Trophoblast cell (in vitro differentiated cells and primary cell): ENCODE measurements at regions not wholly inside any gene's neighbourhood (a gene's known extent, or its start where the extent isn't known, plus 50 kb on each side); places are given as distances from the start of the nearest gene placed in this dataset.

Experiments
- DNase-seq, 2 donors: peaks; one replicate each; pipeline ENCODE4 v3.0.0-alpha.2; 2016
- H2AFZ ChIP-seq: 2 replicates; pipeline ENCODE4 v1.6.1; 2013; ENCODE audit warnings: low read length, moderate library complexity, mild to moderate bottlenecking; ENCODE audit not compliant: insufficient read depth, poor library complexity
- H2AK5ac ChIP-seq: 2 replicates; pipeline ENCODE4 v1.6.1; 2013; ENCODE audit warnings: mild to moderate bottlenecking, low read length
- H2BK120ac ChIP-seq: 2 replicates; pipeline ENCODE4 v1.6.1; 2013; ENCODE audit warnings: low read length, mild to moderate bottlenecking, moderate library complexity; ENCODE audit not compliant: insufficient read depth, poor library complexity
- H2BK12ac ChIP-seq: 2 replicates; pipeline ENCODE4 v1.6.1; 2013; ENCODE audit warnings: mild to moderate bottlenecking, low read length, moderate library complexity
- H2BK5ac ChIP-seq: 2 replicates; pipeline ENCODE4 v1.6.1; 2013; ENCODE audit warnings: low read length, low read depth, moderate library complexity, mild to moderate bottlenecking; ENCODE audit not compliant: poor library complexity
- H3K14ac ChIP-seq: 2 replicates; pipeline ENCODE4 v1.6.1; 2013; ENCODE audit warnings: mild to moderate bottlenecking, low read length
- H3K18ac ChIP-seq: 2 replicates; pipeline ENCODE4 v1.6.1; 2013; ENCODE audit warnings: mild to moderate bottlenecking, low read length
- H3K23ac ChIP-seq: 2 replicates; pipeline ENCODE4 v1.6.1; 2013; ENCODE audit warnings: low read length
- H3K27ac ChIP-seq: 2 replicates; pipeline ENCODE4 v1.5.1; 2013; ENCODE audit warnings: low read depth, mild to moderate bottlenecking, inconsistent platforms, low read length, moderate library complexity
- H3K27me3 ChIP-seq: 2 replicates; pipeline ENCODE4 v1.6.1; 2013; ENCODE audit warnings: inconsistent platforms, mild to moderate bottlenecking, low read length, moderate library complexity; ENCODE audit not compliant: insufficient read depth
- H3K36me3 ChIP-seq, 2 experiments: 1 replicate in 1 of 2; 2 replicates in 1 of 2; pipeline ENCODE4 v1.6.1; 2013; ENCODE audit warnings: low read length in 2 of 2, mild to moderate bottlenecking in 2 of 2, moderate library complexity in 1 of 2; ENCODE audit not compliant: insufficient read depth in 2 of 2, control insufficient read depth in 1 of 2
- H3K4ac ChIP-seq: 2 replicates; pipeline ENCODE4 v1.6.1; 2013; ENCODE audit warnings: low read depth, mild to moderate bottlenecking, low read length, moderate library complexity
- H3K4me1 ChIP-seq, 2 experiments: 1 replicate in 1 of 2; 2 replicates in 1 of 2; pipeline ENCODE4 v1.6.1; 2013; ENCODE audit warnings: low read length in 2 of 2, mild to moderate bottlenecking in 2 of 2, moderate library complexity in 1 of 2; ENCODE audit not compliant: insufficient read depth in 2 of 2, control insufficient read depth in 1 of 2
- H3K4me2 ChIP-seq: 2 replicates; pipeline ENCODE4 v1.6.1; 2013; ENCODE audit warnings: inconsistent platforms, mild to moderate bottlenecking, low read length, moderate library complexity
- H3K4me3 ChIP-seq: 2 replicates; pipeline ENCODE4 v1.5.1; 2013; ENCODE audit warnings: mild to moderate bottlenecking, low read depth, low read length, inconsistent platforms
- H3K79me1 ChIP-seq: one replicate; pipeline ENCODE4 v1.6.1; 2013; ENCODE audit warnings: low read length
- H3K79me2 ChIP-seq: 2 replicates; pipeline ENCODE4 v1.6.1; 2013; ENCODE audit warnings: low read length, mild to moderate bottlenecking; ENCODE audit not compliant: control insufficient read depth, insufficient read depth, poor library complexity
- H3K9ac ChIP-seq: 2 replicates; pipeline ENCODE4 v1.6.1; 2013; ENCODE audit warnings: mild to moderate bottlenecking, low read length
- H3K9me3 ChIP-seq: 2 replicates; pipeline ENCODE4 v1.6.1; 2013; ENCODE audit warnings: low read depth, mild to moderate bottlenecking, control low read depth, inconsistent platforms, low read length; ENCODE audit not compliant: insufficient read depth
- H4K12ac ChIP-seq: 2 replicates; pipeline ENCODE4 v1.6.1; 2013; ENCODE audit warnings: low read depth, mild to moderate bottlenecking, low read length, moderate library complexity
- H4K8ac ChIP-seq: 2 replicates; pipeline ENCODE4 v1.6.1; 2013; ENCODE audit warnings: low read depth, mild to moderate bottlenecking, low read length, moderate library complexity
- H4K91ac ChIP-seq: one replicate; pipeline ENCODE4 v1.6.1; 2013; ENCODE audit warnings: low read depth, mild to moderate bottlenecking, low read length, moderate library complexity
- WGBS: extraction: QIAGEN DNeasy Blood & Tissue Kit; methylation state at CpG from one replicate; pipeline ENCODE4 v1.1.7; 2013; ENCODE audit warnings: missing lambda C conversion rate; ENCODE audit not compliant: insufficient read length, insufficient coverage; ENCODE audit errors: extremely low coverage; 5-methylcytosine and 5-hydroxymethylcytosine counted together

DNA sequence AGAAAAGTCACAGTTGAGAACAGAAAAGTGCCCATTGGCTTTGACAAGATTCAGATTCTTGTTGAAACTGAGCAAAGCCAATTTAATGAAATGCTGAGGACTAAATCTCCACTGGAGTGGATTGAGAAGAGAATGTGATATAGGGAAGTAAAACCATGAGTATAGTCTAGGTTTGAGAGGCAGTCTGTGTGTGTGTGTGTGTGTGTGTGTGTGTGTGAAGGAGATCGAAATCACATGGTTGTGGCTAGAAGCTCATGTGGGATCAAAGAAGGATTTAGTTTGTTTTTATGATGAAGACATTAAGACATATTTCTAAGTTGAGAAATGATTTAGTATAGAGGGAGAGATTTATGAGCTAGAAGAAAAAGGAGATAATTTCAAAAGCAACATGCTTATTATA is 275.7 kb upstream of the DAB2 start:
- no peak overlapping the region for H4K12ac ChIP-seq
- no peak overlapping the region for H2AK5ac ChIP-seq
- H4K91ac ChIP-seq, result no peak overlapping the region
- H3K4me3 ChIP-seq, result no peak overlapping the region
- no peaks in the 10 kb centered on the region for H3K79me1 ChIP-seq
- H2BK5ac ChIP-seq, result no peak overlapping the region
- H2BK12ac ChIP-seq, result no peak overlapping the region
- no peak overlapping the region for H3K4ac ChIP-seq
- no CpG with 5 or more reads among the region's 1 CpG for WGBS
- H3K18ac ChIP-seq, result no peak overlapping the region
- H3K36me3 ChIP-seq, result no peaks in the 10 kb centered on the region
- H3K4me1 ChIP-seq, result no peaks in the 10 kb centered on the region
- no peak overlapping the region for H3K9ac ChIP-seq
- H3K23ac ChIP-seq, result no peak overlapping the region
- no peaks in the 10 kb centered on the region for H3K27me3 ChIP-seq
- no peaks in the 10 kb centered on the region for H3K79me2 ChIP-seq
- no peak overlapping the region for H3K14ac ChIP-seq
- no peak overlapping the region for H4K8ac ChIP-seq
- no peaks in the 10 kb centered on the region for H3K9me3 ChIP-seq
- no peak overlapping the region for H3K27ac ChIP-seq
- H2BK120ac ChIP-seq, result no peak overlapping the region
- DNase-seq, result no peak
- no peak overlapping the region for H3K4me2 ChIP-seq
- H2AFZ ChIP-seq, result no peak overlapping the region

DNA sequence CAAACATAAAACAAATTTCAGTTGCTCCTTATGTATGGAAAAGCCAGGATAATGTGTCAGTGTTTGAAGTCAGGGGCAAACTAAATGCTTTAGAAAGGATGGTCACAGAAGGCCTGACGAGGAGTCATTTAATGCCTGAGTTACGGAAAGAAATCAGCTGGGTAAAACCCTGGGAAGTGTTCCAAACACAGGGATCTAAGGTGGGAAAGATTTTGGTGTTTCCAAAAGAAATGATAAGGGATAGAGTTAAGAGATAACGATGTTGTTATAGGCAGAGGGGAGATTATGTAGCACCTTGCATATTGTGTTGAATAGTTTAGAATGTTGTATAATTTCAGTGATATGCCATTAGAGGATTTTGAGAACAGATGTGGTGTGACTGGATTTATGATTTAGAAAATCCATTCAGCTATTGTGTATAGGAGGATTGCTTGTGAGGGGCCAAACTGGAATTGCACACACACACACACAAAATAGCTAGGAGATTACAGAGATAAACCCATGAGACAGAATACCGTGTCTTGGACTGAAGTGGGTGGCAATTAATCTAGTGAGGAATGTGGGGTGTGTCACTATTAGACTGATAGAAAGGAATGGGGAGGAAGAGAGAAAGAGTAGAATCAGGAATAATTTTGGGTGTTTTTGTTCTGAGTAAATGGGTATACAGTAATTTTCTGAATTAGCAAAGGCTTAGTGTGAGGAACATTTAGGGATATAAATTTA is 274.2 kb upstream of the DAB2 start:
- Histone ChIP-seq H3K36me3 (no peaks in the 10 kb centered on the region), H4K12ac (no peak overlapping the region), H3K27me3 (no peaks in the 10 kb centered on the region), H3K4me2 (no peak overlapping the region), H4K91ac (no peak overlapping the region), H2BK5ac (no peak overlapping the region), H3K4me1 (no peaks in the 10 kb centered on the region), H3K18ac (no peak overlapping the region), H3K79me2 (no peaks in the 10 kb centered on the region), H2BK120ac (no peak overlapping the region), H3K79me1 (no peaks in the 10 kb centered on the region), H2AFZ (no peak overlapping the region), H4K8ac (no peak overlapping the region), H3K9me3 (no peaks in the 10 kb centered on the region), H3K4me3 (no peak overlapping the region), H3K9ac (no peak overlapping the region), H3K14ac (no peak overlapping the region), H2AK5ac (no peak overlapping the region), H2BK12ac (no peak overlapping the region), H3K27ac (no peak overlapping the region), H3K23ac (no peak overlapping the region), H3K4ac (no peak overlapping the region)
- DNase-seq, result no peak
- 100% methylated on average over 1 of the region's 4 CpGs for WGBS

DNA sequence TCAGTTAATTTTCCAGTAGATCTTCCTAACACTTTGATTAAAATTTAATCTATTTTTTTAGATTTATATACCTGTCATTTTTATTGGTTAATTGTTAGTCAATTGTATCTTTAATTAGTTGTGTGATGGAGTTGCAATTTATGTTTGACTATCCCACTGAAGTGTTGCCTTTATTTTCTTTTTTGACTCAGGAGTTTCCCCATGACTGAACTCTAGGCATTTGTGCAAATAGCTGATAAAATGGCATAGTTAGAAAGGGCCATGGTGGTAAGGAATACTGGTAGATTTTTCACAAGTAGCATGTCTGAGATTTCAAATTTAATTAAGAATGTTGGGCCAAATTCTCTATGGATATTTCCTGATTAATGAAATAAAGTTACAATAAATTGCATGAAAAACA is 273.1 kb upstream of the DAB2 start:
- H3K4me3 ChIP-seq, result no peak overlapping the region
- no peak overlapping the region for H4K12ac ChIP-seq
- H4K91ac ChIP-seq, result no peak overlapping the region
- H3K14ac ChIP-seq, result no peak overlapping the region
- H2BK5ac ChIP-seq, result no peak overlapping the region
- H3K79me2 ChIP-seq, result no peaks in the 10 kb centered on the region
- H3K27ac ChIP-seq, result no peak overlapping the region
- H3K36me3 ChIP-seq, result no peaks in the 10 kb centered on the region
- no peaks in the 10 kb centered on the region for H3K27me3 ChIP-seq
- no peak overlapping the region for H4K8ac ChIP-seq
- H3K9me3 ChIP-seq, result no peaks in the 10 kb centered on the region
- H3K18ac ChIP-seq, result no peak overlapping the region
- H3K9ac ChIP-seq, result no peak overlapping the region
- H2AK5ac ChIP-seq, result no peak overlapping the region
- no peak for DNase-seq
- H3K79me1 ChIP-seq, result no peaks in the 10 kb centered on the region
- no peak overlapping the region for H2BK12ac ChIP-seq
- H3K4me2 ChIP-seq, result no peak overlapping the region
- H2AFZ ChIP-seq, result no peak overlapping the region
- no peak overlapping the region for H3K23ac ChIP-seq
- no peaks in the 10 kb centered on the region for H3K4me1 ChIP-seq
- H2BK120ac ChIP-seq, result no peak overlapping the region
- no peak overlapping the region for H3K4ac ChIP-seq

DNA sequence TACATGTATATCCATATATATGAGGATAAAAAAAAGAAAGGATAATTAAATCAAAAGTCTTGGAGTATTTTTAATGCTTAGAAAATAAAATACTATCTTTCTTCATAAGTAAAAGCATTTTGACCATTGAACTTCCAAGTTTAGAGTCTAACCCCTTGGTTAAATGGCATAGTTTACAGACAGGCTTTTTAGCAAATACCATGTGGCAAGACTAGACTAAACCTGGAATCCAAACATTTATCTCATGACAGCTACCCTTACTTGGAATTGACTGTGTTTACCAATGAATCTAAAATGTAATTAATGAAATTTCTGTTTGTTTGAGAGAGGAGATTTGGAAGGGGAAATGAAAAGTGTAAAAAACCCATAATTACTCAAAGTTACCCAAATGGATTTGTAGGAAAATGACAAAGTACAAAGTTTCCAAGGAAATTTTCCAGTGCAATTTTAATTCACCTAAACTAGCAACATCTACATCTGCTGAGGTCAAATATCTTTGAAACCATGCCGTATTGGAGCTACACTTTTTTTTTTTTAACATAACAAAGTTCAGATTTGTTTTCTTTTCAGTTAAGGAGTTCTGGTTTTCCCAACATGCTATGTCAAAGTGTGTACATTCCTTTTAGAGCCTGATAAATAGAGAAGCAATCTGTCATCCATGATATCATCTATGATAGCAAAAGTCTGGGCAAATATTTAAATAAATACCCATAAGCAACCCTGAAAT is 272.1 kb upstream of the DAB2 start:
- no peak overlapping the region for H3K23ac ChIP-seq
- no peaks in the 10 kb centered on the region for H3K79me2 ChIP-seq
- H2AK5ac ChIP-seq, result no peak overlapping the region
- no peaks in the 10 kb centered on the region for H3K36me3 ChIP-seq
- H3K9ac ChIP-seq, result no peak overlapping the region
- WGBS, result no CpG with 5 or more reads among the region's 1 CpG
- H4K12ac ChIP-seq, result no peak overlapping the region
- H4K91ac ChIP-seq, result no peak overlapping the region
- H3K79me1 ChIP-seq, result no peaks in the 10 kb centered on the region
- no peaks in the 10 kb centered on the region for H3K4me1 ChIP-seq
- H3K4me2 ChIP-seq, result no peak overlapping the region
- no peak overlapping the region for H3K18ac ChIP-seq
- no peaks in the 10 kb centered on the region for H3K27me3 ChIP-seq
- H3K14ac ChIP-seq, result no peak overlapping the region
- no peak overlapping the region for H2BK120ac ChIP-seq
- no peak overlapping the region for H3K4ac ChIP-seq
- no peak for DNase-seq
- H2AFZ ChIP-seq, result no peak overlapping the region
- H2BK12ac ChIP-seq, result no peak overlapping the region
- no peaks in the 10 kb centered on the region for H3K9me3 ChIP-seq
- no peak overlapping the region for H3K4me3 ChIP-seq
- H4K8ac ChIP-seq, result no peak overlapping the region
- H3K27ac ChIP-seq, result no peak overlapping the region
- H2BK5ac ChIP-seq, result no peak overlapping the region
